ENCODE measurements at regions not wholly inside any gene's neighbourhood (a gene's known extent, or its start where the extent isn't known, plus 50 kb on each side); places are given as distances from the start of the nearest gene placed in this dataset.

DNA sequence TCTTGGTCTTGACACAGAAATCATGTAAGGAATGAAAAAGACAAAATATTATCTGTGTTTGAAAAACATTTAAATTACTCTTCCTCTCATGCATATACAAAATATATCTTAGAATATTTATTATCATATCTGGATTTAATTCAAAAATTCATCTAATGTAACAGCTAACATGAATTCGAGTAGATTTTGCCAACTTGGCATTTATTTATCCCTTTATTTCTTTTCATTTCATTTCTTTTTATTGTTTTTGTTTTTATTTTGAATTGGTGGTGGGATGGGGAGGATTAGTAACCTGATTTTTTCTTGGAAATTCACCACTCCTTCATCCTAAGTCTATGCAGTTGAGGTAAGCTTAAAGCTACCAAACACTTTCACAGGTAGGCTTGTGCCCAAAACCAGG is 508.7 kb downstream of the EPHA7 start:
- intact Hi-C loops (cut with DNase I) = no loop called here
- no peak overlapping the region for H3K4me3 ChIP-seq
- no peaks in the 10 kb centered on the region for H3K36me3 ChIP-seq
- H3K4me1 ChIP-seq = no peaks in the 10 kb centered on the region
- DNase-seq (no peak), ATAC-seq (no peak)
- no peaks in the 10 kb centered on the region for H3K27me3 ChIP-seq
- TF ChIP-seq CTCF (IDR thresholded peaks at IDR 0.05) (no peak), POLR2A (IDR thresholded peaks at IDR 0.05) (no peak)
- no peaks in the 10 kb centered on the region for H3K9me3 ChIP-seq
- WGBS (ENCODE audit: insufficient coverage, low coverage, low lambda C conversion rate, missing lambda C conversion rate) = 11% methylated on average over 1 of the region's 1 CpG
- H3K27ac ChIP-seq = no peak overlapping the region

- Histone ChIP-seq H3K4me1 (no peaks in the 10 kb centered on the region), H3K27ac (no peak overlapping the region), H3K4me3 (no peak overlapping the region), H3K9me3 (no peaks in the 10 kb centered on the region), H3K27me3 (no peaks in the 10 kb centered on the region), H3K36me3 (no peaks in the 10 kb centered on the region)
- no peak for ATAC-seq
- 57% methylated on average over 1 of the region's 1 CpG for WGBS (ENCODE audit: insufficient coverage, low coverage, low lambda C conversion rate, missing lambda C conversion rate)
- DNase-seq = no peak
- TF ChIP-seq POLR2A (IDR thresholded peaks at IDR 0.05) = no peak
- TF ChIP-seq CTCF (IDR thresholded peaks at IDR 0.05) = no peak
- intact Hi-C loops (cut with DNase I) = no loop called here
Observed at GRCh38 chr6:92906385-92906784, 513.0 kb downstream of the EPHA7 start.

GRCh38 chr6:92893741-92894140 is 525.6 kb downstream of the EPHA7 start:
- no peaks in the 10 kb centered on the region for H3K9me3 ChIP-seq
- WGBS (ENCODE audit: insufficient coverage, low coverage, low lambda C conversion rate, missing lambda C conversion rate) = 35% methylated on average over 3 of the region's 3 CpGs
- DNase-seq (no peak), ATAC-seq (no peak)
- H3K27me3 ChIP-seq = no peaks in the 10 kb centered on the region
- no peak overlapping the region for H3K27ac ChIP-seq
- TF ChIP-seq POLR2A (IDR thresholded peaks at IDR 0.05) (no peak), CTCF (IDR thresholded peaks at IDR 0.05) (no peak)
- H3K4me3 ChIP-seq = no peak overlapping the region
- H3K4me1 ChIP-seq = no peaks in the 10 kb centered on the region
- intact Hi-C loops (cut with DNase I) = no loop called here
- H3K36me3 ChIP-seq = no peaks in the 10 kb centered on the region

GRCh38 chr6:92892626-92893170 is 526.7 kb downstream of the EPHA7 start:
- Histone ChIP-seq H3K36me3 (no peaks in the 10 kb centered on the region), H3K27me3 (no peaks in the 10 kb centered on the region), H3K9me3 (no peaks in the 10 kb centered on the region), H3K27ac (no peak overlapping the region), H3K4me1 (no peaks in the 10 kb centered on the region), H3K4me3 (no peak overlapping the region)
- intact Hi-C loops (cut with DNase I) = no loop called here
- ATAC-seq (no peak), DNase-seq (no peak)
- TF ChIP-seq CTCF (IDR thresholded peaks at IDR 0.05) (no peak), POLR2A (IDR thresholded peaks at IDR 0.05) (no peak)
- WGBS (ENCODE audit: insufficient coverage, low coverage, low lambda C conversion rate, missing lambda C conversion rate) = 55% methylated on average over 1 of the region's 1 CpG

DNA sequence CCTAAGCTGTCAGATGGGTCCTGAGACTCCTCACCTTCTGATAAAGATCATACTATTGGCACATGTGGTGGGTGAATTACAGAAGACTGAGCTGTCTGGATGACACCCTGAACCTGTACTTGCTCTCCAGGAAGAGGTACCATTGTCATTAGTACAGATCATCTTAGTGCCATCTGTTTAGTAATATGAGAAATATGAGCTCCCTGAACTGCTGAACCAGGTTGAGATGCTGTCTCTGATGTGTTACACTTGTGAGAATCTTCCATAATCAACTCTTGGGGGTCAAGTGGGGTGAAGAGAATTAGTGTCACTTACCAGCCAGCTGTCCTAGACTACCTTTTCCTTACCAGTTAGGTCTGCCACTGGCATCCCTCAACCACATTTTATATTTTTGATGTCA is 531.0 kb downstream of the EPHA7 start:
- H3K9me3 ChIP-seq = no peaks in the 10 kb centered on the region
- H3K4me1 ChIP-seq = no peaks in the 10 kb centered on the region
- ATAC-seq (no peak), DNase-seq (no peak)
- intact Hi-C loops (cut with DNase I) = no loop called here
- TF ChIP-seq CTCF (IDR thresholded peaks at IDR 0.05) (no peak), POLR2A (IDR thresholded peaks at IDR 0.05) (no peak)
- H3K4me3 ChIP-seq = no peak overlapping the region
- no peaks in the 10 kb centered on the region for H3K36me3 ChIP-seq
- H3K27me3 ChIP-seq = no peaks in the 10 kb centered on the region
- no peak overlapping the region for H3K27ac ChIP-seq
